GM21619 (cell line): ENCODE measurements at regions not wholly inside any gene's neighbourhood (a gene's known extent, or its start where the extent isn't known, plus 50 kb on each side); places are given as distances from the start of the nearest gene placed in this dataset.
"Not testable (repeated sequence)": the region's sequence is repeated elsewhere in the genome, so short reads cannot be mapped to it uniquely, and the experiment has no call there.

ENCODE experiments used
- ATAC-seq: cut with Tn5 transposase; IDR thresholded peaks from one replicate; pipeline ENCODE4 v1.9.1; 2021; ENCODE audit not compliant: unreplicated experiment

- no peak for ATAC-seq
Measured at GRCh38 chr14:81738946-81739659, 205.4 kb upstream of the SEL1L start.

DNA sequence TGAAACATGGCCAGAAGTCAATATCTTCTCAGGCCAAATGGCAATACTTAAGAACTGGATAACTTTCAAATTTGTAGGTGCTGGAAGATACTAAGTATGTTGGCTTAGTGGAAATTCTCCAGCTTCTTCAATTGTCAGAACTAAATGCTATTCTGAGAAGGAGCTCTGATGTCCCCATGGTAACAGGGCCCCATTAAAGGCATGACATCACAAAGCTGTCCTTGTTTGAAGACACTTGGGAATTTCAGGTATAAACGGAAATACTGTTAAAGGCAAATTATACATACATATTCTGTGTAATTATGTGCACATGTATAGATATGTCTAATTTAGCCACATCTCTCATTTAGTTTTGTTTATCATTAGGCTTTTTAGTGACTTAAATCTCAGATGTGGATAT is 210.0 kb upstream of the SEL1L start:
- no peak for ATAC-seq

DNA sequence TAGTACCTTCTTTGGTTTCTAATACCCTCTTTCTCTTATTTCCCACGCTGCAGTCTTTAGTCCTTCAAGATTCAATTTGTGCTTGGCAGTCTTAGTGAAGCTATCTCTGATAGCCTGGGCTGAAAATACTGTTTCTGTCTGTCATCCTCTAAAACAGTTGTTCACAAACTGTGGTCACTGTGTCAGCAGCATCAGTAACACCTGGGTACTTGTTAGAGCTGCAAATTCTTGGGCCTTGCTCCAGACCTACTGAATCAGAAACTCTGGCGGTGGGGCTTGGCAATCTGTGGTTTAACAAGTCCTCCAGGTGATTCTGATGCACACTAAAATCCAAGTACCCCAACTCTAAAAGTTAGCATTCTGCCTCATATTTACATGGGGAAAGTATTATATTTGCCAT is 217.5 kb upstream of the SEL1L start:
- ATAC-seq: no peak

GRCh38 chr14:81759541-81759940 is 225.9 kb upstream of the SEL1L start:
- no peak for ATAC-seq

DNA sequence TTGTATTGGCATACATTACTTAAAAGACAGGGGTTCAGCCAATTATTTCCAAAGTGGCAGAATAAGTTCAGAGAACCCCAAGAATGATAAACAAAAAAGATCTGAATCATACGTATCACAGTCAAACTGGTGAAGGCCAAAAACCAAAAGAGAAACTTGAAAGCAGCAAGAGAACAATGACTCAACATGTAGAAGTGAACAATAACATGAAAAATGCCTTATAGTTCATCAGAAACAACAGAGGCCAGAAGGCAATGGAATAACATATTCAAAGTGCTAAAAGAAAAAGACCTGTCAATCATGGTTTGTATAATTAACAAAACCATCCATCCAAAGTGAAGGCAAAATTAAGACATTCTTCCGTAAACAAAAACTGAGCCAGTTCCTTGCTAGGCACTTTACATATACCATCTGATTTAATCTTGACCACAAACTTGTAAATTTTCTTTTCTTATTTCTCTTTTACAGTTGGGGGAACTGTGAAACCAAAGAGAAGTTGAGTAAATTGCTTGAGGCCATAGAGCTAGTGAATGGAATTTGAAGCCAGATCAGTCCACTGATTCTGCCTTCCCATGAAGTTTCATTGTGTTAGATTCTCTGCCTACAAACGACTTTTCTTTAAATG is 232.1 kb upstream of the SEL1L start:
- no peak for ATAC-seq

DNA sequence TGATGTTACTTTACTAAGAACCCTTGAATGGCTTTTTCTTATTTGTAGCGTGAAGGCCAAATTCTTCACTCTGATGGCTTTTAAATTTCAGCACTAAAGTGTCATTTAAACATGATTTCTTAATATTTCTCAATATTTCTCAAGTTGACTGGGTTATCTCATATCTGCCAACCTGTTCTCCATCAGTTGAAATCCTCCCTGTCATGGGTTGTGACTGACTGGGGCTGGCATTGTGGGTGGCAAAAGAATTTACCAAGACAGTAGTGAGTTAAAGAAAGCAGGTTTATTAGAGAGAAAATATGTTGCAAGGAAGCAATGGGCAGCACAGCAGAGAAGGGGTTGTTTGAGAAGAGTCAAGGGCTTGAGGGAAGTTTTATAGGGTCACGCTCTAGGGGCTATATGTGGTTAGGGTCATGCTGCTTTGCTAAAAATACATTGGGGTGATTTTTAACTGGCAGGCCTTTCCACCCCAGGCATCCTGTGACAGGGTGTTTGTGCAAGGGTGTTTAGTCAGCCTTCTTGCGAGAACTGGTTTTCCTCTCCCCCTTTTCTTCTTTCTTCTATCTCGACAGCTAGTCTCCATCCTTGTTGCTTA is 232.8 kb upstream of the SEL1L start:
- ATAC-seq: no peak

DNA sequence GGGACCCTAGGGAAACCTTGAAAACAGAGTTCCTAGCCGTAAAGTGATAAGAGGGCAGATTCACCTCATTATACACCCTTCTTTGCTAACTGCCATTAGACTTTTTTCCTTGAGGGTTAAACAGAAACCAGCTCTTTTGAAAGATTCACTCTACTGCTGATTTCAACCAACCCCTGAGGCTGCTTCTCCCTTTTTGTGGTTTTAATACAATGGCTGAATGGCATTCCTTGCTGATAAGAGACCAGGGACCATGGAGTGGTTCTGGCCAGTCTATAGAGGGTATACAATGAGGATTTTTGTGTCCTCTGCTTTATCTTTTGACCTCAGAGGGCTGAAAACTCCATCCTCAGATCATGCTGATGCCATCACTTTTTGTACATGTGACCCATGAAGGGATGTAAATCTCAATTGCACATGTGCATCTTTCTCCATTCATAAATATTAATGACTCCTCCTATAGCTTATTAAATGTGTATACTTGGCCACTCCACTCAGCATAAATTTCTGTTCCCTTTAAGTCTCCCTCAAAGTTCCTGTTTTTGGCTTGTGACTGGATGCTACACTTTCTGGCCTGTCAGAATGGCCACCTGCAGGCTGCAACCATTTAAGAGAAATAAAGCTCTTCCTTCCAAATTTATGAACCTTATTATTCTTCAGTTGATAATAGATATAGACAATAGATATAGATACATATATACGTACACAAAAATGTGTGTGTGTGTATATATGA is 233.8 kb upstream of the SEL1L start:
- no peak for ATAC-seq

GRCh38 chr14:81771651-81772275 is 238.1 kb upstream of the SEL1L start:
- ATAC-seq: no peak

- ATAC-seq: no peak
Measured at GRCh38 chr14:81772381-81772780, 238.7 kb upstream of the SEL1L start.

DNA sequence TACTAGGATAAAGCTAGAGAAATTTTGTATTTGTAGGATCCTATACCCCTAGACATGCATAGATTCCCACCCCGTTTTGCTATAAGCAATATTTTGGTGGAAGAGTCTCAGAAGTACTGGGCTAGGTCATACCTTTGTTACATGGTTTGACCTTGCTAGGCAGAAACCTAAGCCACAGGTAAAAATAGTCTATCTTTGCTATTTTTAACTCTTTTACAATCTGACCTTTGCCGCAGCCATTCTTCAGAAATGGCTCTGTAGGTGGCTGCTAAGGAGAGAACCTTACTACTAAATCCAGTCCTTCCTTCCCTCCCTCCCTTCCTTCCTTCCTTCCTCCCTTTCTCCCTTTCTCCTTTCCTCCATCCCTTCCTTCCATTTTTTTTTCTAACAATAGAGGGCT is 242.9 kb upstream of the SEL1L start:
- no peak for ATAC-seq

DNA sequence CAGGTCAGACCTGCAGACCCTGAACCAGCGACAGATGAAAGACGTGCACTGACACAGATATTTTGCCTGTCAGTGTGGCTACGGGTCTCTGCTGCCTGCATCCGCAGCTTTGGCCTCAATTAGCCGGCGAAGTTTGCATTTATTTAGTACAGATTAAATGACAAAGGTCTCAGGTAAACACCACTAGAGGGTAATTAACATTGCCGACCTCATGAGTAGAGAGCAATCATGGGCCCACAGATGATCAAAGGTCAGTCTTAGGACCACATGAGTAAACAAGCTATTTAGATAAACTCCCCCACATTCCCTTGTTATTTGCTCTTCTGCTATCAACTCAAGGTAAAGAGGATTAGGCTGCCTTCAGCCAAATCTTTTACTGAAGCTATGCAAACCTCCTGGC is 248.1 kb upstream of the SEL1L start:
- not testable (repeated sequence) for ATAC-seq

- ATAC-seq: no peak
Measured at GRCh38 chr14:81784084-81784483, 250.4 kb upstream of the SEL1L start.

DNA sequence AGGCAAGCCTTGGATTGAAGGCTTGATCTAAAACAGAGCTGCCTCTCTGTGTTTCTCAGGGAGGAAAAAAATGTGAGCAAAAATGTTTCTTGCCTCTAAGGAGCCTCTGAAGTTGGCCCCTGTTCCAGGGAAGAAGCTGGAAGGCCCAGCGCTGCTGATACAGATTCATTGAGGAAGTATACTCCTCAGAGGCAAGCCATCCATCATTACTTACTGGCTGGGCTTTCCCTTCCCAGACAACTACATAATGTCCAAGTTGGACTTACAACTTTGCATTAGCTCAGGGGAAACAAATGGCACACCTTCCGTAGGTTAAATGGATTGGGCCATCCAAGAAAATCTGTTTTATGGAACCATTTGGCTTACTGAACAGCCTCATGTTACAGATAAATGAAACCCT is 263.7 kb upstream of the SEL1L start:
- ATAC-seq: no peak

DNA sequence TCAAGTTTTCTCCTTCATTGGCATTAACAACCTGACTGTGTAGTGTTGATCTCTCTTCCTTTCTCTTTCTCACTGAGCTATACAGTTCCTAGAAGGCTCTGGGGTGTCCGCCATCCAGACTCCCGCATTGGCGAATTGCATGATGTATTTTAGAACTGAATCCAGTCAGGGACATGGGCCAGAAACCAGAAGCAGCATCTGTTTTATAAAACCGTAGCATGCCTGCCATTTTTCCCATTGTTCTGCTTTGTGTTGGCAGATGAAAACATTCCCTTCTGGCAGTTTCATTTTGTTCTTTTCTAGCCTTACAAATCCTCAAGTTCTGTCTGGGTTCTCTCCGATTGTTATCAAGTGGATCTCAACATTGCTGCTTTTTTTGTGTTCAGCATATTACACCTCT is 268.3 kb upstream of the SEL1L start:
- no peak for ATAC-seq

- no peak for ATAC-seq
Measured at GRCh38 chr14:81802341-81802740, 268.7 kb upstream of the SEL1L start.

- no peak for ATAC-seq
Measured at GRCh38 chr14:81805785-81806184, 272.1 kb upstream of the SEL1L start.

GRCh38 chr14:81811705-81812269 is 278.1 kb upstream of the SEL1L start:
- ATAC-seq: no peak

DNA sequence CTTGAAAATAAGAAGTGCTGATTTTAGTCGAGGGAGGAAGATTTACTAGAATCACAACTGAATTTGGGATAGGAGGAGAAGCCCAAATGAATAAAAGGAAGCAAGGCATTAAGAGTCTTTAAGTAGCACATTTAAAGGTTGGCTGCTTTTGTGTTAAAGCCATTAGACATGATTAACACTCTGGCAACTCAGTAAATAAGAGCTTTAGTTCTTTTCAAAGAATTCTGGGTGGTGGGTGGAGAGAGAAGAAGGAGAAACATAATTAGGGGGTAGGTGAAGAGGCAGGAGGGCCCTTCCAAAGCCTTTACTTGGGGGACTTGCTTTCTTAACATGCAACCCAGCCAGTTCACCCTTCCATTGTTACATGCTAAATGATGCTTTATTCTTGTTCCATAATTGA is 284.6 kb upstream of the SEL1L start:
- no peak for ATAC-seq

DNA sequence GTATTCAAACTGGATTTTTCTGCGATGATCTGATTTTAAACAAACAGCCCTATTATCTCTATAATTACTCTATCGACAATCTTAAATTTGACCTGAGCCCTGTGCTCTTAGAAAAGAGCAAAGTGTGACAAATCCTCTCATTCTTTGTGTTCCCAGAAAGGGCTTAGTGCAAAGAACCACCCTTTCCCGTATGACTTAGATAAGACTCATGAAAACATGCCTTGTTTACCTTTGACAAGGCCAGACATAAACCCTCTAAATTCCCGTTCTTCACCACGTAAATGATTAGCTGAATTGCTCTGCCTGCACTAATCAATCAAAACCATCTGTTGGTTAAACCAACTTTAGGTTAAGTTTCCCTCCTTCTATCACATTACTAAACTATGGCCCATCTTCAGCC is 285.7 kb upstream of the SEL1L start:
- ATAC-seq: no peak

- ATAC-seq: no peak
Measured at GRCh38 chr14:81819910-81820309, 286.3 kb upstream of the SEL1L start.

DNA sequence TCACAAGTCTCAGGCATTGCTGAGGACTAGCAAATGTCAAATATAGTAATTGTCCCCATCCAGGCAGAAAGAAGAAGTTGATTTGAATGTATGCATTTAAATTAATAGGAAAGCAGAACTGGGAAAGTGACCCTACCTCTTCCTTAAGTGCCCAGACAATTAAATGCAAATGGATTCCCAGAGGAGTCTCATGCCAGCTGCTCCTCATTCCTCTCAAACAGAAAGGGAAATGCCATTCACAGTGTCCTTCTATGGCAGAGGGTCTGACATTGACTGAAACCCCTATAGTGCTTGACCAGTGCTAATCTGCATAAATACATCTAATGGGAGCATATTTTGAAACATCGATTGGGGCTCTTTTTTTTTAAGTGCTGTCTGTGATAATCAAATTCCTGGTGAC is 292.4 kb upstream of the SEL1L start:
- no peak for ATAC-seq
